Activated naive CD8-positive, alpha-beta T cell (primary cell): ENCODE measurements at regions not wholly inside any gene's neighbourhood (a gene's known extent, or its start where the extent isn't known, plus 50 kb on each side); places are given as distances from the start of the nearest gene placed in this dataset.
"Not testable (repeated sequence)": the region's sequence is repeated elsewhere in the genome, so short reads cannot be mapped to it uniquely, and the experiment has no call there.

Experiments used
- H3K27ac Mint-ChIP-seq: one replicate; pipeline ENCODE4 v1.8.0; 2021; ENCODE audit warnings: mixed read lengths
- H3K27me3 Mint-ChIP-seq: one replicate; pipeline ENCODE4 v1.8.0; 2021; ENCODE audit warnings: mixed read lengths
- H3K36me3 Mint-ChIP-seq: one replicate; pipeline ENCODE4 v1.8.0; 2021; ENCODE audit warnings: mixed read lengths
- H3K4me1 Mint-ChIP-seq: one replicate; pipeline ENCODE4 v1.8.0; 2021; ENCODE audit warnings: low read depth, mixed read lengths
- H3K4me3 Mint-ChIP-seq: one replicate; pipeline ENCODE4 v1.8.0; 2021; ENCODE audit warnings: mild to moderate bottlenecking, mixed read lengths
- H3K9me3 Mint-ChIP-seq: one replicate; pipeline ENCODE4 v1.8.0; 2021; ENCODE audit warnings: low read depth, mixed read lengths

DNA sequence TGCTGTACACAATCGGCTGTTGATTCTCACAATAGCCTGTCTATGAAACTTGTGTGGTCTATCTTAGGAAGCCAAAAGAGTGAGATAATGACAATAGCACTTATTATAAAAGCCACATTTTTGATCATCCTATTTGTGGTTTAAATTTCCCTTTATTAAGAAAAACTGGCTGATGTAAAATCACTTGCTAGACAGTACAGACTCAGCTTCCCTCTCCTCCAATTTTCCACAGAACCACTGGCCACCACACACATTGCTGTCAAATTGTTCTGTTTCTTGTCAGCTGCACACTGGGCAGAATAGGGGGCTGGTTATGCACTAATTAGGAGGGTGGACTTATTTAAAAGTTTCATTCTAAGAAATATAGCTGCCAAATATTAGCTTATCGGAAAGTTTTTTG is 425.9 kb downstream of the EPHA3 start:
- Mint-ChIP-seq H3K4me1 (no peaks in the 10 kb centered on the region), H3K9me3 (peaks cover 14% of the 10 kb centered on the region), H3K27me3 (no peaks in the 10 kb centered on the region), H3K36me3 (no peaks in the 10 kb centered on the region), H3K4me3 (no peak overlapping the region), H3K27ac (no peak overlapping the region)

DNA sequence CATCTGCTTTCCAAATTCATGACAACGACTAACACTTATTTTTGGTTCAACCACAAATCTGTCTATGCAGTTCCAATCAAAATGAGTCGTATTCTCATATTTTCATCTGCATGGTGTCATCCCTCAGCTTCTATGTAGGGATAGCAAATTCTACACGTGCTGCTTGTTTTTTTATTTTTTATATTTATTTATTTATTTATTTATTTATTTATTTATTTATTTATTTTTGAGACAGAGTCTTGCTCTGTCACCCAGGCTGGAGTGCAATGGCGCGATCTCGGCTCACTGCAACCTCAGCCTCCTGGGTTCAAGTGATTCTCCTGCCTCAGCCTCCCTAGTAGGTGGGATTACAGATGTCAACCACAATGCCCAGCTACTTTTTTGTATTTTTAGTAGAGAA is 447.2 kb downstream of the EPHA3 start:
- not testable (repeated sequence) for H3K4me1 Mint-ChIP-seq, H3K36me3 Mint-ChIP-seq, H3K27me3 Mint-ChIP-seq, H3K4me3 Mint-ChIP-seq, H3K27ac Mint-ChIP-seq
- H3K9me3 Mint-ChIP-seq: peaks cover 15% of the 10 kb centered on the region

DNA sequence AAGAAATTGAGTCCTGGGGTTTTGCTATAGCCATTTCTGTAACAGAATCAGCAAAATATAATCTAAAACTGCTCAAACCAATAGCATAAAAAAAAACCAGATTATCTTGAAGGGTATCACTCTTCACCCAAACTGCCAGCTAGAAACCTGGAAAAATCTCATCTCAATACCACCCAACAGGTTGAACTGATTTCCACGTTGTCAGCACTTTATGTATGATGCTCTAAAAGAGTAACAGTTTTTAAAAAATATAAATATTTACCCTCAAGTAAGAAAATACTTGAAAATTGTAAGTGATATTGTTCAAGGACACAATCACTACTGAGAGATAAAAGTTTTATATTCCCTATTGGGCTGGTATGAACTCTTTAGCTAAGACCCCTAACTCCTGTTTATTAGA is 451.3 kb downstream of the EPHA3 start:
- Mint-ChIP-seq H3K4me1 (no peaks in the 10 kb centered on the region), H3K4me3 (no peak overlapping the region), H3K36me3 (no peaks in the 10 kb centered on the region), H3K27ac (no peak overlapping the region), H3K9me3 (peaks cover 13% of the 10 kb centered on the region), H3K27me3 (no peaks in the 10 kb centered on the region)

DNA sequence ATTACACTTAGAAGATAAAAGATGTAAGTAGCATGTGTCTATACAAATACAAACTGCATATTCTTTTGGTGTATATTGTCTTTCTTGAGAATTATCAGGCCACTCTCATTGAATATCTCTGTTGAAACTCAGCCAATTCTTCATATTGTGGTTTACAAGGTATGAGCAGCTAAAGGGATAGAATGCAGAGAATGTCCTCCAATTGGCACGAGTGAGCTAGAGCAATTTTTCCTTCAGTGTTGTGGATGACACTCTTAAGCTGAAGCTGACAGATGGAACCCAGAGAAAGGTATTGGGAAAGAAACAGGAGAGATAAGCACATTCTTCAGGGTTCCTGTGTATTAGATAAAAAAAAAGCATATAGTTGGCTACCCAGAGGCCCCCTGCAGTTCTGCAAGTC is 453.1 kb downstream of the EPHA3 start:
- no peak overlapping the region for H3K27ac Mint-ChIP-seq
- H3K27me3 Mint-ChIP-seq: no peaks in the 10 kb centered on the region
- H3K9me3 Mint-ChIP-seq: peaks cover 22% of the 10 kb centered on the region
- no peak overlapping the region for H3K4me3 Mint-ChIP-seq
- no peaks in the 10 kb centered on the region for H3K36me3 Mint-ChIP-seq
- no peaks in the 10 kb centered on the region for H3K4me1 Mint-ChIP-seq

DNA sequence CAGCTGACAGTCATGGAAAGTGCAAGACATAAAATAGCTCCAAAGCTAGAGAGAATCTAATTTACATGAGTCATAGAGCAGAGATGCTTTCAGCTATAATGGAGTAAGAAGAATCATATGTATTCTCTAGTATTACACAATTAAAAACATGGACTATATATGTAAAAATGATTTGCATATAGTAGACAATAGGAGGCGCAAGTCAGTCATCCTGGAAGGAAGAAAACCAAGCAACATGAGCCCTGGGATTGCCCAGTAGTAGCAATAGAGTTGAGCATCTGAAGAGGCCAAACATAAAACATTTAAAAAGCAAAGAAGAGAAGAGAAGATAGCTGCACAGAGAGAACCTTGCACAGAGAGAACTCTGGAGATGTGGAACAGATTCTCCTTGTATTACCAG is 455.0 kb downstream of the EPHA3 start:
- Mint-ChIP-seq H3K27me3 (no peaks in the 10 kb centered on the region), H3K27ac (no peak overlapping the region), H3K4me3 (no peak overlapping the region), H3K9me3 (peaks cover 34% of the 10 kb centered on the region), H3K36me3 (no peaks in the 10 kb centered on the region), H3K4me1 (no peaks in the 10 kb centered on the region)

DNA sequence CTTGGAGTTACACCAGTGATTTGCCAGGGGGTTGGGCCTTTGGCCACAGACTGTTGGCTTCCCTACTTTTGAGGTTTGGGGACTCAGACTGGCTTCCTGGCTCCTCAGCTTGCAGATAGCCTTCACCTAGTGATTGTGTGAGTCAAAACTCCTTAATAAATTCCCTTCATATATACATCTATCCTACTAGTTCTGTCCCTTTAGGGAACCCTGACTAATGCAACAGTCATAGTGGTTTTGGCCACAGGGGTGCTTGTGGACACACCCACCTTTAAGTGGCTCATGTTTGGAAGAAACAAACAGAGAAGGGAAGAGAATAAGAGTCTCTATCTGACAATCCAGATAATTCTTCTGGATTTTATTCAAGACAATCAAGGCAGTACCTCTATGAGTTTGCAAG is 457.7 kb downstream of the EPHA3 start:
- Mint-ChIP-seq H3K27ac (no peak overlapping the region), H3K27me3 (no peaks in the 10 kb centered on the region), H3K4me1 (no peaks in the 10 kb centered on the region), H3K4me3 (no peak overlapping the region), H3K9me3 (peaks cover 34% of the 10 kb centered on the region), H3K36me3 (no peaks in the 10 kb centered on the region)

DNA sequence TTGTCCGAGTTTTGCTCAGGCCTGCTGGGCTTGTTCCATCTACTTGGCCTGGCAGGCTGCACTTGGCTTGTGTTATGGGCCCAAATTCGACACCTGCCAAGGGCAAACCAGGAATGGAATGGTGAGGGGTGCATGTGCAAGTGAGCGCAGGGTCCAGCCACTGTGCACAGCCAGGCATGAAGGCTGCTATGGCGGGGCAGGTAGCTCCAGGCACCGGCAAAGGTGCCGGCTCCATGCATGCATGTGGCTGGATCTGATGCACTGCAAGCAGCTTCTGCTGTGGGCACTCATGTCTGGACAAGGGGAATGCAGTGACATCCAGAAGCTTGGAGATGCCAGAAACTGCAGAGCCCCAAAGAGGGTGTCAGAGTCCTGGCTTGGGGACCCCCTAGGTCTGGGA is 463.0 kb downstream of the EPHA3 start:
- no peaks in the 10 kb centered on the region for H3K27me3 Mint-ChIP-seq
- peaks cover 21% of the 10 kb centered on the region for H3K9me3 Mint-ChIP-seq
- no peaks in the 10 kb centered on the region for H3K36me3 Mint-ChIP-seq
- H3K4me3 Mint-ChIP-seq: no peak overlapping the region
- H3K4me1 Mint-ChIP-seq: no peaks in the 10 kb centered on the region
- H3K27ac Mint-ChIP-seq: no peak overlapping the region

DNA sequence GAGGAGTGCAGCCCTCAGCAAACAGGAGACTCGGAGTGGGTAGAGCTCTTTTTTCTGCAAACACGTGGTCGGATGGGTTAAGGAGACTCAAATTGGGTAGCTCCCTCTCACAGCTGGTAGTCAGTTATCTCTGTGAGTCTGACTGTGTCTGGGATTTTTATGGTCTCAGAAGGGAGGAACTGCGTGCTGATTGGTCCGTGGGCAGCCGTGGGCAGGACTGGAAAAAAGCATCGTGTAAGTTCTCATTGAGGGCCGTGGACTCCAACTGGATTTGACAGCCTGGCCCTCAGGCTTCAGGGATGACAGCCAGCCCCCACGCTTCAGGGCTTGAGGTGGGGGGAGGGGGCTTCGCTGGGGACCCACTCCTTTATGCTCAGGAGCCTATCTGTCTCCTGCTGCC is 463.9 kb downstream of the EPHA3 start:
- Mint-ChIP-seq H3K27ac (no peak overlapping the region), H3K36me3 (no peaks in the 10 kb centered on the region), H3K4me1 (no peaks in the 10 kb centered on the region), H3K27me3 (no peaks in the 10 kb centered on the region), H3K9me3 (peaks cover 13% of the 10 kb centered on the region), H3K4me3 (no peak overlapping the region)

DNA sequence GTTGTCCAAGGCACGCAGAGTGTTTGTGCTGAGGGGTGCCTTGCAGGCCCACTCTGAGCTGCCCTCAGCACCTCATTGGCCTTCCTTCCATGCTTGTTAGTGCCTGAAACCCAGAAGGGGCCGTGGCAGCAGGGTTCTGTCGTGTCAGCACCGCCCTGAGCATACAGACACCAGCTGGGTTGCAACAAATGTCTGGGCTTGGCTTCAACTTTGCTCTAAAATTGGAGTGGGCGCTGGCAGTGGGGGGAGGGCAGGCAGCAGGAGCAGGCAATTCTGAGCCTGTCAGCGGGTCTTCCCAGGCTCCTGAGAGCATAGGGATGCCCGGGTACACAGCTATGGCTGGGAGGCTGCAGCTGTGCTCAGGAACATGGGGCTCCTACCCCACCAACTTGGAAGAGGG is 464.3 kb downstream of the EPHA3 start:
- no peaks in the 10 kb centered on the region for H3K36me3 Mint-ChIP-seq
- H3K27ac Mint-ChIP-seq: no peak overlapping the region
- H3K9me3 Mint-ChIP-seq: peaks cover 10% of the 10 kb centered on the region
- H3K27me3 Mint-ChIP-seq: no peaks in the 10 kb centered on the region
- no peaks in the 10 kb centered on the region for H3K4me1 Mint-ChIP-seq
- no peak overlapping the region for H3K4me3 Mint-ChIP-seq

DNA sequence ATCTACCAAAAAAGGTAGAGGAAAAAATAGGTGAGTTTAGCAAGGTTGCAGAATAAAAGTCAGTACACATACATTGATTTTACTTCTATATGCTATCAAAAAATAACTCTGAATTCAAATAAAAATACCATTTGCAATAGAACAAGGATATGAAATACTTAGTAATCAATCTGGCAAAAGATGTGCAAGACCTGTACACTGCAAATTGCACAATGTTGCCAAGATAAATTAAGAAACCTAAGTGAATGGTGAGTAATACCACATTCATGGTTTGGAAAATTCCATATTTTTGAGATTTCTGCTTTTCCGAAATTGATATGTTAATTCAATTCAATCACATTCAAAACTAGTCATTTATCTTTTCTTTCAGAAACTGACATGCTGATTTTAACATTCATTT is 464.8 kb downstream of the EPHA3 start:
- Mint-ChIP-seq H3K9me3 (peaks cover 4% of the 10 kb centered on the region), H3K36me3 (no peaks in the 10 kb centered on the region), H3K4me1 (no peaks in the 10 kb centered on the region), H3K27me3 (no peaks in the 10 kb centered on the region), H3K27ac (no peak overlapping the region), H3K4me3 (no peak overlapping the region)

DNA sequence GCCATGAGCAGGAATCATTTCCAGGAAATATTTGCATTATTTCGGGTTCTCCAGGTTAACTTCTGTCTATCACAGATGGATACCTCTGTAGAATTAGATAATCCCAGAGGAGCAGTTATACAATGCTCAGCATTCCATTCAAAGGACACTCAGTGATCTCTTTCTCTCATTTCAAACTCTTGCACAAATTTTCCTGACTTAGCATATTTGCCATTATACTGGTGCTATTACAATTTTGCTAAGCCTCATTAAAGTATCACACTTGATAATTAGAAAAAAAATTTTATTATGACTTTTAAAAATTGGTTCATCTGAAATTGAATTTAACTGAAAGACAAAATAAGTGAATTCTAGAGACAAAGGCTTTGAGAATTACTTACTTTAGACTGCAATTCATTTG is 469.0 kb downstream of the EPHA3 start:
- H3K27ac Mint-ChIP-seq: no peak overlapping the region
- H3K27me3 Mint-ChIP-seq: no peaks in the 10 kb centered on the region
- H3K36me3 Mint-ChIP-seq: no peaks in the 10 kb centered on the region
- H3K9me3 Mint-ChIP-seq: peaks cover 7% of the 10 kb centered on the region
- H3K4me1 Mint-ChIP-seq: no peaks in the 10 kb centered on the region
- H3K4me3 Mint-ChIP-seq: no peak overlapping the region

DNA sequence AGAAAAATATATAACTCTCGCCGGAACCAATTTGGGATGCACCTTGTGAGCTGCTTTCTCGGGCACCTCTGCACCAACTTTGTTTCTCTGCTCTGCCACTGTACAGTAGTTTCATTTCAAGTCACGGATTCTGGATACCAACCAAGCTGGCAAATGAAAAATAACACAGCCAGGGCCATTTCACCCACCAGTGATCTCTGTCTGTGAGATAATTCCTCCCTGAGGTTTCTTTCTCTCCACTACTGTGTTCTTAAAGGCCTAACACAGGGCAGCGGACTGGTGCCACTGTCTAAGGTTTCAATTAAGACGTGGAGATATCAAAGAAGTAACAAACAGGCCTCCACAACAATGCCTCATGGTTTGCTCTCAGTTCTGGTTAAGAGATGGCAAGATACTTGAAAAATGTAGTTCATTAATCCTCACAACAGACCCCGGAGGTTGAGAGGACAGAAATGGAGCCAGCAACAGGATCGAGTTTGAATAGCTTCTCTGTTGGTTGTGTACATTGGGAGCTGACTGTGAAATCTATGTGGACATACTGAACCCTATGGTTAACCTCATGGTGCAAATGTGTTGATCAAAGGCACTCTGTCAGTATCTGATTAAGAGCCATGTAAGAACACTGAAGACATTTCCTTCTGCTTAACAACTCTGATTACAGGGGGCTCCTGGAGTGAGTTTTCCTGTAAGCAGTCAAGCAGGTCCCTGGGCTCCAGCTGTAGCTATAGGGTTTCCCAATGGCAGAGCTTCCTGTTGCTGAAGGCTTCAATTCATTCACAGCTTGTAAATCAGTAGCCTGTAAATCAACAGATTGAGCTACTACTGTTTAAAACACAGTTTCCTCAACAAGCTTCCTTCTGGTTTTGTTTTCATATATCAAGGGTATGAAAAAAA is 470.5 kb downstream of the EPHA3 start:
- peaks cover 12% of the 10 kb centered on the region for H3K9me3 Mint-ChIP-seq
- H3K36me3 Mint-ChIP-seq: no peaks in the 10 kb centered on the region
- no peaks in the 10 kb centered on the region for H3K27me3 Mint-ChIP-seq
- H3K4me3 Mint-ChIP-seq: no peak overlapping the region
- H3K27ac Mint-ChIP-seq: no peak overlapping the region
- H3K4me1 Mint-ChIP-seq: no peaks in the 10 kb centered on the region

DNA sequence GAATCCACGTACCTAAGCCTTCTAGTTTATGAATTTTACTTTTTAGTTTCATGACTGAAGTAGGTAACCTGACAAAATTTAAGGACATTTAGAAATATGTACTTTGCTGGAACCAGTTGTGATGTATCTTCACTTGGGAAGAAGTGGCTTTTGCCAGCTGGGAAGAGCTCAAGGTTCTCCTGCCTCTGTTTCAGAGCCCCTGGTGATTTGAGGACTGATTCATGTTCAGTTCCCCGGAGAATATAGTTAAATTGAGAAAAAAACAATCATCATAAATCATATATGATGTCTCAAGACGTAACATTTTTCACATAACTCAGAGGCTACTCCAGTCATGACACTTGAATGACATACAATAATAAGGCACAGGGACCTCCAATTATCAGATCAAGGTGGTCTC is 473.4 kb downstream of the EPHA3 start:
- peaks cover 12% of the 10 kb centered on the region for H3K9me3 Mint-ChIP-seq
- H3K36me3 Mint-ChIP-seq: no peaks in the 10 kb centered on the region
- H3K4me3 Mint-ChIP-seq: no peak overlapping the region
- no peaks in the 10 kb centered on the region for H3K27me3 Mint-ChIP-seq
- H3K27ac Mint-ChIP-seq: no peak overlapping the region
- H3K4me1 Mint-ChIP-seq: no peaks in the 10 kb centered on the region

DNA sequence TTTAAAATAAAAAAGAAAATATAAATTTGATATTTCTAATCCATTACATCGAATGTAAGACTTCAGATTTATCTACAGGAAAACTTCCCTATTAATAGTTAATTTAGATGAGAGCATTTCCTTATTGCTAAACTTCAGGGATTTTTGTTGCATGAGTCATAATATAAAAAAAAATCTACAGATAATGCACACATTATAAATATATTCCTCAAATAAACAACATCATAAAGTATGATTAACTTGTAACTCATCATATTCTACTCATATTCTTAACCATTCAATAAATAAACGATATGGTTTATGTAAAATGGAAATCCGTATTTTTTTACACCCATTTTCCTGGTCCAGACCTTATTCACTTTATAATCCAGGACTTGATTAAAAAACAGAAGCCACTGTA is 477.0 kb downstream of the EPHA3 start:
- no peaks in the 10 kb centered on the region for H3K36me3 Mint-ChIP-seq
- H3K9me3 Mint-ChIP-seq: peaks cover 17% of the 10 kb centered on the region
- H3K27me3 Mint-ChIP-seq: no peaks in the 10 kb centered on the region
- no peaks in the 10 kb centered on the region for H3K4me1 Mint-ChIP-seq
- H3K4me3 Mint-ChIP-seq: no peak overlapping the region
- H3K27ac Mint-ChIP-seq: no peak overlapping the region

DNA sequence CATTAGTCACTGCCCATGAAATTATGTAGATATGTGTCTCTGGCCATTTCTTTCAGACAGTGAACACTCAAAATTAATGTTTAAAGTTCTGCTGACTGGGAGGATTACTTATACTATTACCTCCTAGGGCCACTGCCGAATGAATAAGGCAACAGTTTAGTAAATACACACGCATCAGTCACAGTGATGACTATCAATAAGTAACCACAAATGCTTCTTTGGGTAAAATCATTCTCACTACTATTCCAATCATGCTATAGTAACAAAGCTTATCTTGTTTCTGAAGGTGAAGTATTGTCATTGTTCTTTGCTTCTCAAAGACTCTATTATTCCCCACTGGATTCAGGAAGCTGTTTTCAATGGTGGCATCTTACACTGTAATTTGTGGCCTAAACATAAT is 478.8 kb downstream of the EPHA3 start:
- H3K36me3 Mint-ChIP-seq: no peaks in the 10 kb centered on the region
- H3K27ac Mint-ChIP-seq: no peak overlapping the region

DNA sequence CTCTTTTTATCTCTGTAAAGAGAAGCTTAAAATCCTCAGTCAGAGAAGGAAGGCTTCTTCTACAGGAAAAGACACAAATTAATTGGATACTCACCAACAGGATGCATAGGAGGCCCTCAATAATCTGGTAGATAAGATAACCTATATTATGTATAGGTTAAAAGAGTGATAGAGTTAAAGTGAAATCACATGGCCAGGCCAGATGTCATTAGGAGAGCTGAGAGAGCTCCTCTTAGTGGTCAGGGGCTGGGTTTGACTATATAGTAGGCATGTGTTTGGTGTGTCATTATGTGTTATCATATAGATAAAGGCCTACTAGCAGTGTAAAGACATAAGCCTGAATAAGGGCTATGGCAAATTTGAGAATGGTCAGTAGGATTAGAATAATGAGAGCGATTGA is 479.3 kb downstream of the EPHA3 start:
- H3K27ac Mint-ChIP-seq: no peak overlapping the region
- H3K9me3 Mint-ChIP-seq: peaks cover 17% of the 10 kb centered on the region
- H3K4me3 Mint-ChIP-seq: no peak overlapping the region
- H3K27me3 Mint-ChIP-seq: no peaks in the 10 kb centered on the region
- H3K4me1 Mint-ChIP-seq: no peaks in the 10 kb centered on the region
- no peaks in the 10 kb centered on the region for H3K36me3 Mint-ChIP-seq

More for the DNA sequence above, 478.8 kb downstream of the EPHA3 start:
- Mint-ChIP-seq H3K4me3 (no peak overlapping the region), H3K4me1 (no peaks in the 10 kb centered on the region), H3K27me3 (no peaks in the 10 kb centered on the region), H3K9me3 (peaks cover 18% of the 10 kb centered on the region)
